MM.1S (cell line): ENCODE measurements at regions not wholly inside any gene's neighbourhood (a gene's known extent, or its start where the extent isn't known, plus 50 kb on each side); places are given as distances from the start of the nearest gene placed in this dataset.

Experiments
- CTCF ChIP-seq: fragments of 300-600 bp; sonication (generic); IDR thresholded peaks from 2 replicates; pipeline ENCODE4 v1.5.1; 2016; ENCODE audit warnings: antibody characterized with exemption, low read length, mixed read lengths
- EZH2 ChIP-seq: fragments of 300-600 bp; sonication (generic); optimal IDR thresholded peaks from 2 replicates; pipeline ENCODE3; 2017; ENCODE audit warnings: low read depth, mild to moderate bottlenecking, antibody characterized with exemption, low read length, mixed read lengths
- EZH2phosphoT487 ChIP-seq: fragments of 300-600 bp; sonication (generic); IDR thresholded peaks from 2 replicates; pipeline ENCODE4 v1.6.1; 2018; ENCODE audit warnings: antibody characterized with exemption, low read length

- no peak for TF ChIP-seq EZH2phosphoT487
- no peak for TF ChIP-seq CTCF
- no peak for TF ChIP-seq EZH2
Measured at GRCh38 chr5:9715891-9716335, 85.8 kb upstream of the TAS2R1 start.
